ENCODE measurements at regions not wholly inside any gene's neighbourhood (a gene's known extent, or its start where the extent isn't known, plus 50 kb on each side); places are given as distances from the start of the nearest gene placed in this dataset.
"Not testable (repeated sequence)": the region's sequence is repeated elsewhere in the genome, so short reads cannot be mapped to it uniquely, and the experiment has no call there.

DNA sequence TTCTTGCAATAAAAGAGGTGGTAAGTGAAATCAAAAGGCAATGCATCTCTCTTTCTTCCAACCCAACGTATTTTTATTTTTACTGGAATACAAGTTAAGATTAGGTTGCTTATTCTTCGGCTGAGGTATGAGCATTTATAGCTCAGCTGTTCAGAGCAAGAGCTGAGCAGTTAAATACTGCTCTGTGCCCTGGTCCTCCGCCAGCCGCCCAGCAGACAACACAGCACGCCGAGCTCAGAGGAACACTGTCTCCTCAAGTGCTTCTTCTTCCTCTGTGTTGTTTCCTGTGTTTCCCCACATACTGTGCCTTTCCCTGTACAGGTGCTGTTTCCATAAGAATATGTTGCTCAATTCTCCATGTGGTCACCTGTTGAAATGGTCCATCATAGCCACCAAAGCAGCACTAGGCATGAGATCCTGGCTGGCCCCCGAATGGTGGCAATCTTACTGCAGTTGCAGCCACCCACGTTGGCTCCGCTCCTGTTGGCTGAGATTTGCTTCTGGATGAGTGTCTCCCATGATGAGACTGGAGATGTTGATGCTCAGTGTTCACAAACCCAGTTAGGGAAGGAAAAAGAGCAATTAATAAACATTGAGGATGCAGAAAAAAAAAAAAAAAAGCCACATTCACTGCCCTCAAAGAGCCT, 515.3 kb downstream of the GRIN2A start:
- DNase-seq (ENCODE audit: low read depth in 3 of 3, low spot score in 1 of 3), result no peak

DNA sequence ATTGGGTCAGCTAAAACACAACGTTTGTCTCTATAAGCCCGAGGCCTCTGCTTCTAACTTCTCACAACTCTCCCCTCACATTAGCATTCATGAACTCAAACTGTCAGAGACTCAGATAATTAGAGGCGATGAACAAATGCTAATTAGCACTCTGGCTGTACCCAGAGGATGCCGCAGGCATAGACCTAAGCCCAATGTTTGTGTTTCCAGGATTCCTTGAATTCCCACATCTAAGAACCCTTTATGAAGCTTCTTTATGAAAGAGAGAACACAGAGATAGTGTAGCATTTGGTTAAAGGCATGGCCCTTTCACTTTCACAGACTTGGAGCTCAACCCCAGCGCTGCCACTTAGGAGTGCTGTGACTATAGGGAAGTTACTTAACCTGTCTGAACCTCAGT, 512.2 kb downstream of the GRIN2A start:
- no peak for DNase-seq (ENCODE audit: low read depth in 3 of 3, low spot score in 1 of 3)

DNA sequence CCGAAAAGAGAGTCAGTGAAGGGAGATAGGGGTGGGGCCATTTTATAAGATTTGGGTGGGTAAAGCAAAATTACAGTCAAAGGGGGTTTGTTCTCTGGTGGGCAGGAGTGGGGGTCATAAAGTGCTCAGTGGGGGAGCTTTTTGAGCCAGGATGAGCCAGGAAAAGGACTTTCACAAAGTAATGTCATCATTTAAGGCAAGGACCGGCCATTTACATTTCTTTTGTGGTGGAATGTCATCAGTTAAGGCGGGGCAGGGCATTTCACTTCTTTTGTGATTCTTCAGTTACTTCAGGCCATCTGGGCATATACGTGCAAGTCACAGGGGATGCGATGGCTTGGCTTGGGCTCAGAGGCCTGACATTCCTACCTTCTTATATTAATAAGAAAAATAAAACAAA, 511.6 kb downstream of the GRIN2A start:
- not testable (repeated sequence) for DNase-seq (ENCODE audit: low read depth in 3 of 3, low spot score in 1 of 3)

DNA sequence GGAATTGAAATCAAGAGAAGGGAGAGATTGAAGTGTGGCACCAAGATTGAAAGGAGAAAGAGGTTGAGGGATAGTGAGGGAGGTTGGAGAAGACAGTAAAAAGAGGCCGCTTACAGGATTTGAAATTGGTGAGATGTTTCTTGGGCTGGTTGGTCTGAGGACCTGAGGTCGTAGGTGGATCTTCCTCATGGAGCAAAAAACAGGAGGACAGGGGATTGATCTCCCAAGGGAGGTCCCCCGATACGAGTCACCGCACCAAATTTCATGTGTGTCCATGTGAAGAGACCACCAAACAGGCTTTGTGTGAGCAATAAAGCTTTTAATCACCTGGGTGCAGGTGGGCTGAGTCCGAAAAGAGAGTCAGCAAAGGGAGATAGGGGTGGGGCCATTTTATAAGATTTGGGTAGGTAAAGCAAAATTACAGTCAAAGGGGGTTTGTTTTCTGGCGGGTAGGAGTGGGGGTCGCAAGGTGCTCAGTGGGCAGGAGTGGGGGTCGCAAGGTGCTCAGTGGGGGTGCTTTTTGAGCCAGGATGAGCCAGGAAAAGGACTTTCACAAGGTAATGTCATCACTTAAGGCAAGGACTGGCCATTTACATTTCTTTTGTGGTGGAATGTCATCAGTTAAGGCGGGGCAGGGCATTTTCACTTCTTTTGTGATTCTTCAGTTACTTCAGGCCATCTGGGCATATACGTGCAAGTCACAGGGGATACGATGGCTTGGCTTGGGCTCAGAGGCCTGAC, 505.5 kb downstream of the GRIN2A start:
- DNase-seq (ENCODE audit: low read depth in 3 of 3, low spot score in 1 of 3), result not testable (repeated sequence)

DNA sequence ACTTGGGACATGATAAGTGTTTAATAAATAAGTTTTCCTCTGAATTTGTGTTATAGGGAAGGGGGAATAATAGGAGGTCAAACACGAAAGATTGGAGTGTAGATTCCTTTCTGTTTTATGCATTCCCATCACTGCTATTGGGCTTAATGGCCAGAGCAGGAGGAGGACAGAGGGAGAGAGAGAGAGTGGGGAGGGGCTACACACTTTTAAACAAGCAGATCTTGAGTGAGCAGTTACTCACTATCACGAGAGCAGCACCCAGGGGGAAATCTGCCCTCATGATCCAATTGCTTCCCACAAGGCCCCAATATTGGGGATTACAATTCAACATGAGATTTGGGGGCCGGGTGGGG, 505.0 kb downstream of the GRIN2A start:
- DNase-seq (ENCODE audit: low read depth in 3 of 3, low spot score in 1 of 3), result no peak

DNA sequence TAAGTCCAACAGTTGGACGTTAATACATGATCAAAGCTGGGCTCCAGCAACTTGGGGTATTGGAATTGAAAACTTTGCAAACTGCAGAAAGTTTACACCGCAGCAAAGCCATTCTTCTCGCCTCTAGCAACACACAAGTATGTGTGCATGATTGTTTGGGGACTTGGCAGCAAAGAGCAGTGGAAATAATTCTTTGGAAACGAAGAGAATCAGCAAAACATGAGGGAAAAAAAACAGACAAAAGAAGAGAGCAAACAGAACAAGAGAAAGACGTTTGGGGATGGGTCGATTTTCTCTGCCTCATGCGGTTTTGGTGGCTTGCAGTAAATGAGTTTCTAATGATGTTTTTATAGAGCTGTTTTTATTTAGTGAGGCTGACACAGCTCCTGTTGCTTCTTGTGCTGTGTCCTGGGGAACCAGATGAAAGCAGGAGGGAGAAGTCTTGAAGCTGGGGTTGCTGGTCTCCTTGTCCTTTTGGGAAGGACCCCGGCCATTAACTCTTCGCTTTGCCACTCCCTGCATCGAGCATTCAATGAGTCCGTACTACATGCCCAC, 502.9 kb downstream of the GRIN2A start:
- no peak for DNase-seq (ENCODE audit: low read depth in 3 of 3, low spot score in 1 of 3)

DNA sequence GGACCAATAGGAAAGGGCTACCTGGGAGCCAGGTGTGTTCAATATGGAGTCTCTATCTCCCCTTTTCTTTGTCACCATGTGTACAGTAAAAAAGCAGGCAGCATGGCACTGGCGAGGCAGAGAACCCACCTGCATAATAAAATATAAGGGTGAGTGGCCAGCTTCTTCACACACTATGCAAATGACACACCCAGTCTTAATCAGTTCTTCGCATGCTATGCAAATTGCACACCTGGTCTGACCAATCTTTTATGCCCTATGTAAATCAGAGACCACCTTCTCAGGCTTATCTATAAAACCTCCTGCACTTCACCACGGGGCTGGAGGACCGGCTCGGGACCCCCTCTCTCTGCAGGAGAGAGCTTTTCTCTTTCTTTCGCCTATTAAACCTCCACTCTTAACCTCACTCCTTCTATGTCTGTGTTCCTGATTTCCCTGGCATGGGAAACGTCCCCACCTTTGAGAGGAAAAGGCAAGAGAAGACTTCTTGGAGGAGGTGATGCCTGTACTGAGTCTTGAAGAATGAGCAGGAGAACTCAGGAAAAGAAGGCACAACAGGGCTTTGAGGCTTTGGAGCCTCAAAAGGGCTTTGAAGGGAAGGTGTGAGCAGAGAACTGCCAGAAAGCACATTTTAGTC, 502.1 kb downstream of the GRIN2A start:
- no peak for DNase-seq (ENCODE audit: low read depth in 3 of 3, low spot score in 1 of 3)

DNA sequence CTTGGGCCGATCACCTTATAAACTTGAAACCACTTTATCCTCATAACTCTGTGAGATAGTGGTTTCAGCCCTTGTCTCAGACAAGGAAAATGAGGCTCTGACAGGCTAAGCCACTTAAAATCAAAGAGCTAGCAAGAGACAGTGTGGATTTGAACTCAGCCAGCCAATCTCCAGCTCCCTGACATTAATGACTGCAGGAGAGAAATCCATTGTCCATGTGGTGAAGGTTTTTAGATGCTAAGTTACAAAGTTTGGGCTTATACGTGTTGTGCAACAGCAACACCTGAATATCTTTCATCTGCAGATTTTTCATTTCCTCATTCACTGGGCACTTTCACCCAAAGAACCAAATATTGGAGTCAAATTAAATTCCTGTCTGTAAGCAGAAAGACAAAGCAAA, 501.3 kb downstream of the GRIN2A start:
- no peak for DNase-seq (ENCODE audit: low read depth in 3 of 3, low spot score in 1 of 3)

DNA sequence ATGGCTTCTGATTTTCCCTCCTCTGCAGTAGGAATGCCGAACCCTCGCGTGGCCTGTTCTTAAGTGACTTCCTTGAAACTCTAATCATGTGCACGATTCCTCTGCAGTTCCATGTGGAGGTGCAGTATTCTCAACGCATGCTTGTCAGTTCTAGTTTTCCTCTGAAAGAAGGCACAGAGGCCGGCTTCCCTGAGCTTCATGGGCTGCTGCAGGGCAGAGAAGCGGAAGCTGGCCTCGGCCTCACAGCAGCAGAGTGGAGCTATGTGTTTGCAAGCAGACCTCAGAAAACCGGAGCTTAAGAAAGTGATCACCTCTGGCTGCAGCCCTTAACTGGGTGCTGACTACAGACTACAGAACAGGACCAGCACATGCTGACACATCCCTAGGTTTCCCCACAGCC, 500.7 kb downstream of the GRIN2A start:
- no peak for DNase-seq (ENCODE audit: low read depth in 3 of 3, low spot score in 1 of 3)

DNA sequence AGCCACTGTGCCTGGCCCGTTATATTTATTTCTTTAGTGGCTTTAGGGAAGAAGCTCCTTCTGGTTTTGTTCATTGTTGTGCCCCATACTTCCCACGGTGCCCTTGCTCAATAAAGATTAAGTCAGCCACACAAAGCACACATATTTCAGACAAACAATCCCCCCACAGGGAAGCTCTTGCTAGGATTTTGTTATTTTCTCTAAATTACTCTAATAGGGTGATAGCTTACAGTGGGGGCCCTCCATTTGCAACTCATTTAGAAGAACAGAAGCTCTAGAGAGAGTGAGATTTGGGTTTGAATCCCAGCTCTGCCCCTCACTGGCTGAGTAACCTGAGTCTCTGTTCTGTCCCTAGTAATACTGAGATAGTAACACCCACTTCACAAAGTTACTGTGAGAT, 499.9 kb downstream of the GRIN2A start:
- DNase-seq (ENCODE audit: low read depth in 3 of 3, low spot score in 1 of 3), result no peak

DNA sequence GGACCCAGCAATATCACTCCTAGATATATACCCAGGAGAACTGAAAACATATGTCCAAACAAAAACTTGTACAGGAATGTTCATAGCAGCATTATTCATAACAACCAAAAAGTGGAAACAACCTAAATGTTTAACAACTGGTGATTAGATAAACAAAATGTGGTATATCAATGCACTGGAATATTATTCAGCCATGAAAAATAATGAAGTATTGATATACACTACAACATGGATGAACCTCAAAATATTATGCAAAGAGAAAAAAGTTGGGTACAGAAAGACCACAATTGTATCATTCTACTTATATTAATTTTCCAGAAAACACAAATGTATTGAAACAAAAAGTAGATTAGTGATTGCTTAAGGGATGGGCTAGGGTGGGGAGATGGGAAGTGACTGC, 498.6 kb downstream of the GRIN2A start:
- no peak for DNase-seq (ENCODE audit: low read depth in 3 of 3, low spot score in 1 of 3)

DNA sequence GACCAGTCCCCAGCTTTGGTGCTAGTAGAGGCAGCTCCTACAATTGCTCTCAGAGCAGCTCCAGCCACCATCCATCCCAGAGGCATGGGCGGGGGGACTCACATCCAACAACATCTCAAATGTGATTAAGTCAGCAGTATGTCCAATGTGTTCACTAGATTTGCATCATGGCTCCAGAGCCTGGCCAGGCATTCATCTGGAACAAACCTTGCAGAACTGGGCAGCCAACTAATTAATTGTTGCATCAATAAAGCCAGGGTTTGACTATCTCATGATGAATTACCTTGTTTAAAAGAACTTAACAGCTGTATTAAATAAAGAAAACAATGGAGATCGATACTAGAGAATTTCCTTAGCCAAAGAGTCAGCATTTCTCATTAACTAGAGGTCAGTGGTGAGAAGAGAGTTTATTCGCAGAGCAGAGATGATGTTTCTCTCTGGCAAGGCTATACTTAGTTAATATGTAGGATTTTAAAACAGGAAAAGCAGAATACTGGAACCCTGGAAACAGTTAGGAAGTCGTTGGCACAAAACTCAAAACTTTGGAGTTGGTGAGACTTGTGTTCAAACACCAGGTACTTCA, 494.4 kb downstream of the GRIN2A start:
- DNase-seq (ENCODE audit: low read depth in 3 of 3, low spot score in 1 of 3), result no peak

DNA sequence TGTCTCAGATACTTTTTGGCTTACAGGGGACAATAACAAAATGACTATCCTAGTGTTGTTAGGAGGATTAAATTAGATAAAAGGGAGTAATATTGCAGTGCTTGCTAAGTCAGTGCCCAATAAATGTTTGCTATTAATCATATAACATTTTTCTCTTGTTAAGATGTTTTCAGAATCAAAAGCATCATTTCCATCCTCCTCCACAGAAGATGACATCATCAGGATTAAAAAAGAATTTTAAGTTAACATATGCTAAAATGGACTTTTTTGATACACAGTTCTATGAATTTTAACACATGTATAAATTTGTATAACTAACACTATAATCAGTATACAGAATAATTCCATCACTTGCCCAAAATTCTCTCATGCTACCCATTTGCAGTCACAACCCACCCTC, 492.6 kb downstream of the GRIN2A start:
- DNase-seq (ENCODE audit: low read depth in 3 of 3, low spot score in 1 of 3), result no peak

DNA sequence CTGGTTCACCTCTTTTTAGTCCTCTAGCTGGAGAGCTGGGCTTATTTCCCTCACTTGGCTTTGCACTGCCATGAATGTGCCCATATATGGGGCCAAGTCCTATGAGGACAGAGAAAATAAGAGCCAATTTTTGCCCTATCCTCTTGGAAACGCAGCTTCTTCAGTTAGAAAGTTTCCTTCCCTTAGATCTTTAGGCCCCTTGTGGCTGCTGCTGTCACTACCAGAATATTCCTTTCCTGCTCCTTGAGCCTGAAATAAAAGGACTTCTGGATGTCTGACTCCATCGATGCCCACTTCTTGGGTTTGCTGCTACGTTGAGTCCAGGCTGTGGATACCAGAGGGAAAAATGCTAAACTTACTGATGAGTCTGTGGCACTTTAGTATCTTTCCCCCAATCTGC, 487.1 kb downstream of the GRIN2A start:
- DNase-seq (ENCODE audit: low read depth in 3 of 3, low spot score in 1 of 3), result no peak

Measured in stimulated activated CD4-positive, alpha-beta T cell treated with anti-CD3 and anti-CD28 coated beads, TNF-alpha, amount 100 ng/mL, for 1 hour (primary cell).